H9 (cell line): ENCODE measurements at regions not wholly inside any gene's neighbourhood (a gene's known extent, or its start where the extent isn't known, plus 50 kb on each side); places are given as distances from the start of the nearest gene placed in this dataset.

Source experiments
- DNase-seq: peaks from one replicate; pipeline ENCODE4 v3.0.0-alpha.2; 2017
- H2AFZ ChIP-seq: one replicate; pipeline ENCODE4 v1.6.1; 2013; ENCODE audit warnings: mild to moderate bottlenecking, low read length, control low read depth, moderate library complexity
- H2AK5ac ChIP-seq: 2 replicates; pipeline ENCODE4 v1.6.1; 2013; ENCODE audit warnings: low read length, control low read depth, mixed read lengths; ENCODE audit not compliant: insufficient read length
- H2BK120ac ChIP-seq: one replicate; pipeline ENCODE4 v1.6.1; 2013; ENCODE audit warnings: low read depth, mild to moderate bottlenecking, low read length, control low read depth, inconsistent platforms; ENCODE audit not compliant: poor library complexity, severe bottlenecking
- H2BK12ac ChIP-seq: 2 replicates; pipeline ENCODE4 v1.6.1; 2013; ENCODE audit warnings: low read length, control low read depth, mixed read lengths, low read depth; ENCODE audit not compliant: insufficient read length
- H2BK15ac ChIP-seq: 2 replicates; pipeline ENCODE4 v1.6.1; 2013; ENCODE audit warnings: low read depth, low read length, control low read depth
- H2BK20ac ChIP-seq: one replicate; pipeline ENCODE4 v1.6.1; 2013; ENCODE audit warnings: low read depth, mild to moderate bottlenecking, low read length, control low read depth, inconsistent platforms; ENCODE audit not compliant: poor library complexity, severe bottlenecking
- H2BK5ac ChIP-seq: 2 replicates; pipeline ENCODE4 v1.6.1; 2013; ENCODE audit warnings: low read length, control low read depth, mixed read lengths; ENCODE audit not compliant: insufficient read length
- H3K14ac ChIP-seq: 2 replicates; pipeline ENCODE4 v1.6.1; 2013; ENCODE audit warnings: low read length, control low read depth; ENCODE audit not compliant: insufficient read depth
- H3K18ac ChIP-seq: 2 replicates; pipeline ENCODE4 v1.6.1; 2013; ENCODE audit warnings: low read depth, mild to moderate bottlenecking, mixed read lengths, low read length, control low read depth; ENCODE audit not compliant: insufficient read length
- H3K23ac ChIP-seq: 2 replicates; pipeline ENCODE4 v1.6.1; 2013; ENCODE audit warnings: low read length, control low read depth, mixed read lengths, low read depth; ENCODE audit not compliant: insufficient read length
- H3K23me2 ChIP-seq: 2 replicates; pipeline ENCODE4 v1.6.1; 2013; ENCODE audit warnings: low read depth, mild to moderate bottlenecking, mixed read lengths, low read length, control low read depth; ENCODE audit not compliant: insufficient read length, poor library complexity, severe bottlenecking
- H3K27ac ChIP-seq: 2 replicates; pipeline ENCODE4 v1.5.1; 2013; ENCODE audit warnings: low read length, control low read depth, mixed read lengths, low read depth; ENCODE audit not compliant: insufficient read length
- H3K27me3 ChIP-seq: 2 replicates; pipeline ENCODE4 v1.6.1; 2013; ENCODE audit warnings: low read length, control low read depth, inconsistent platforms; ENCODE audit not compliant: insufficient read depth
- H3K4ac ChIP-seq: 2 replicates; pipeline ENCODE4 v1.6.1; 2013; ENCODE audit warnings: low read depth, mild to moderate bottlenecking, control low read depth, inconsistent platforms, low read length, moderate library complexity
- H3K4me1 ChIP-seq: 2 replicates; pipeline ENCODE4 v1.6.1; 2013; ENCODE audit warnings: low read length, control low read depth, inconsistent platforms; ENCODE audit not compliant: insufficient read depth
- H3K4me2 ChIP-seq: 2 replicates; pipeline ENCODE4 v1.6.1; 2013; ENCODE audit warnings: low read length, control low read depth, mixed read lengths; ENCODE audit not compliant: insufficient read length, insufficient read depth
- H3K56ac ChIP-seq: 2 replicates; pipeline ENCODE4 v1.6.1; 2013; ENCODE audit warnings: low read depth, mild to moderate bottlenecking, mixed read lengths, low read length, control low read depth; ENCODE audit not compliant: insufficient read length
- H3K79me1 ChIP-seq: 2 replicates; pipeline ENCODE4 v1.6.1; 2013; ENCODE audit warnings: low read depth, mild to moderate bottlenecking, moderate library complexity, low read length, control low read depth, inconsistent platforms; ENCODE audit not compliant: insufficient read depth, poor library complexity, severe bottlenecking
- H3K79me2 ChIP-seq: 2 replicates; pipeline ENCODE4 v1.6.1; 2013; ENCODE audit warnings: low read length, control low read depth, inconsistent platforms; ENCODE audit not compliant: insufficient read depth
- H3K9ac ChIP-seq: 2 replicates; pipeline ENCODE4 v1.6.1; 2013; ENCODE audit warnings: low read length, control low read depth, mixed read lengths; ENCODE audit not compliant: insufficient read length; ENCODE audit errors: extremely low read depth
- H3K9me3 ChIP-seq: one replicate; pipeline ENCODE4 v1.6.1; 2013; ENCODE audit warnings: low read depth, low read length, inconsistent platforms; ENCODE audit not compliant: control insufficient read depth
- H3T11ph ChIP-seq: one replicate; pipeline ENCODE4 v1.6.1; 2013; ENCODE audit warnings: mild to moderate bottlenecking, low read length, control low read depth, inconsistent platforms
- H4K20me1 ChIP-seq: one replicate; pipeline ENCODE4 v1.6.1; 2013; ENCODE audit not compliant: control insufficient read depth, insufficient read length, insufficient read depth
- H4K5ac ChIP-seq: 2 replicates; pipeline ENCODE4 v1.6.1; 2013; ENCODE audit warnings: low read depth, mild to moderate bottlenecking, mixed read lengths, low read length, control low read depth; ENCODE audit not compliant: insufficient read length
- H4K8ac ChIP-seq: replicated peaks from 2 replicates; pipeline ENCODE4 v1.6.1; 2013; ENCODE audit warnings: low read length, control low read depth, mixed read lengths, low read depth; ENCODE audit not compliant: insufficient read length
- H4K91ac ChIP-seq: 2 replicates; pipeline ENCODE4 v1.6.1; 2013; ENCODE audit warnings: low read depth, mild to moderate bottlenecking, moderate library complexity, mixed read lengths, low read length, control low read depth; ENCODE audit not compliant: insufficient read length
- H3K27ac Mint-ChIP-seq, 3 experiments: 2 replicates in 2 of 3; 3 replicates in 1 of 3; pipeline ENCODE4 v1.8.0; 2020 to 2021; ENCODE audit warnings: mixed read lengths in 3 of 3, mild to moderate bottlenecking in 1 of 3, moderate library complexity in 1 of 3
- H3K27me3 Mint-ChIP-seq: 2 replicates; pipeline ENCODE4 v1.8.0; 2021; ENCODE audit warnings: low read depth, mild to moderate bottlenecking, moderate library complexity, mixed read lengths
- H3K36me3 Mint-ChIP-seq, 3 experiments: 2 replicates in 2 of 3; 3 replicates in 1 of 3; pipeline ENCODE4 v1.8.0; 2020 to 2021; ENCODE audit warnings: low read depth in 3 of 3, mixed read lengths in 3 of 3; ENCODE audit not compliant: insufficient read depth in 1 of 3
- H3K4me1 Mint-ChIP-seq, 2 experiments: 2 replicates each; pipeline ENCODE4 v1.8.0; 2020; ENCODE audit warnings: mixed read lengths in 2 of 2
- H3K4me3 Mint-ChIP-seq, 2 experiments: 2 replicates in 1 of 2; 3 replicates in 1 of 2; pipeline ENCODE4 v1.8.0; 2020 to 2021; ENCODE audit warnings: mild to moderate bottlenecking in 2 of 2, mixed read lengths in 2 of 2, moderate library complexity in 1 of 2
- H3K9me3 Mint-ChIP-seq, 2 experiments: 2 replicates in 1 of 2; 3 replicates in 1 of 2; pipeline ENCODE4 v1.8.0; 2020; ENCODE audit warnings: mild to moderate bottlenecking in 2 of 2, mixed read lengths in 2 of 2, moderate library complexity in 1 of 2
- CTCF ChIP-seq: fragments of 200-600 bp; sonication (generic); conservative IDR thresholded peaks from 3 replicates; pipeline ENCODE4 v1.8.0; 2021; ENCODE audit warnings: antibody characterized with exemption, mild to moderate bottlenecking
- WGBS: extraction: QIAGEN DNeasy Blood & Tissue Kit; methylation state at CpG from one replicate; pipeline ENCODE4 v1.1.7; 2013; ENCODE audit warnings: missing lambda C conversion rate, low lambda C conversion rate, mixed read lengths; ENCODE audit not compliant: insufficient read length; ENCODE audit errors: extremely low coverage; 5-methylcytosine and 5-hydroxymethylcytosine counted together

GRCh38 chr3:30518181-30518864 lies 88.1 kb upstream of the TGFBR2 start:
- Histone ChIP-seq H3K4me2 (no peak overlapping the region), H3K56ac (no peak overlapping the region), H2AFZ (no peak overlapping the region), H2BK15ac (no peak overlapping the region), H3K23me2 (no peaks in the 10 kb centered on the region), H3K18ac (no peak overlapping the region), H2BK120ac (no peak overlapping the region), H3K4ac (no peak overlapping the region), H3K27me3 (no peaks in the 10 kb centered on the region), H3K9me3 (no peaks in the 10 kb centered on the region), H3K9ac (no peak overlapping the region), H4K5ac (no peak overlapping the region), H3K27ac (no peak overlapping the region), H2BK12ac (no peak overlapping the region), H3T11ph (no peak overlapping the region), H4K91ac (no peak overlapping the region), H3K14ac (no peak overlapping the region), H4K8ac (no peak overlapping the region), H3K4me1 (no peaks in the 10 kb centered on the region), H3K23ac (no peak overlapping the region), H2AK5ac (no peak overlapping the region), H2BK20ac (no peak overlapping the region), H3K79me2 (no peaks in the 10 kb centered on the region), H2BK5ac (no peak overlapping the region), H3K79me1 (no peaks in the 10 kb centered on the region), H4K20me1 (no peaks in the 10 kb centered on the region)
- H3K27ac Mint-ChIP-seq = no peak overlapping the region; a peak in 1 of 7 replicates
- no peaks in the 10 kb centered on the region for H3K36me3 Mint-ChIP-seq
- no CpG with 5 or more reads among the region's 4 CpGs for WGBS
- peaks cover 4 to 7% of the 10 kb centered on the region in 2 experiments for H3K4me1 Mint-ChIP-seq
- no peak for TF ChIP-seq CTCF
- H3K4me3 Mint-ChIP-seq = no peak overlapping the region
- no peaks in the 10 kb centered on the region for H3K9me3 Mint-ChIP-seq
- DNase-seq = no peak
- H3K27me3 Mint-ChIP-seq = no peaks in the 10 kb centered on the region
